Erythroblast (primary cell): ENCODE measurements at regions not wholly inside any gene's neighbourhood (a gene's known extent, or its start where the extent isn't known, plus 50 kb on each side); places are given as distances from the start of the nearest gene placed in this dataset.

Source experiments
- GATA1 ChIP-seq: IDR thresholded peaks from 2 replicates; pipeline ENCODE4 v1.6.1; 2011; ENCODE audit warnings: low read depth, mild to moderate bottlenecking, control low read depth, low read length, moderate library complexity
- POLR2A ChIP-seq: IDR thresholded peaks from 2 replicates; pipeline ENCODE4 v1.6.1; 2011; ENCODE audit warnings: mild to moderate bottlenecking, low read length

- TF ChIP-seq POLR2A: no peak
- TF ChIP-seq GATA1: no peak
Measured at GRCh38 chr16:76162046-76162445, 115.2 kb upstream of the CNTNAP4 start.
